ENCODE measurements at regions not wholly inside any gene's neighbourhood (a gene's known extent, or its start where the extent isn't known, plus 50 kb on each side); places are given as distances from the start of the nearest gene placed in this dataset.

GRCh38 chr16:17658881-17659280, 188.1 kb upstream of the XYLT1 start:
- Histone ChIP-seq H3K27me3 (no peaks in the 10 kb centered on the region), H3K36me3 (no peaks in the 10 kb centered on the region), H3K4me1 (peaks cover 0 to 8% (median 2%) of the 10 kb centered on the region in 4 donors), H3K9me3 (no peaks in the 10 kb centered on the region), H3K4me3 (no peak overlapping the region), H3K27ac (replicated peaks in 1 of 4) (no peak overlapping the region)
- 76% methylated on average over 3 of the region's 3 CpGs for WGBS
- no peak for TF ChIP-seq CTCF (IDR thresholded peaks at IDR 0.05)
- intact Hi-C loops (cut with DNase I) = no loop called here
- DNase-seq (ENCODE audit: extremely low spot score) = no peak

GRCh38 chr16:17657045-17657444, 186.3 kb upstream of the XYLT1 start:
- TF ChIP-seq POLR2A (IDR thresholded peaks at IDR 0.05; ENCODE audit: low read depth) = no peak
- no peak overlapping the region for H3K27ac ChIP-seq (replicated peaks in 1 of 4)
- no peak overlapping the region for H3K4me3 ChIP-seq
- no peaks in the 10 kb centered on the region for H3K36me3 ChIP-seq
- DNase-seq (ENCODE audit: extremely low spot score) = no peak
- WGBS = 76% methylated on average over 7 of the region's 7 CpGs
- intact Hi-C loops (cut with DNase I) = no loop called here
- no peaks in the 10 kb centered on the region for H3K9me3 ChIP-seq
- H3K4me1 ChIP-seq = peaks cover 0 to 5% (median 0%) of the 10 kb centered on the region in 4 donors
- H3K27me3 ChIP-seq = no peaks in the 10 kb centered on the region

- peak; percentile 34 for DNase-seq (ENCODE audit: extremely low spot score)
- H3K27me3 ChIP-seq = no peaks in the 10 kb centered on the region
- no peak overlapping the region for H3K27ac ChIP-seq (replicated peaks in 1 of 4)
- H3K4me1 ChIP-seq = peaks cover 0 to 5% (median 0%) of the 10 kb centered on the region in 4 donors
- H3K36me3 ChIP-seq = no peaks in the 10 kb centered on the region
- no peaks in the 10 kb centered on the region for H3K9me3 ChIP-seq
- no peak overlapping the region for H3K4me3 ChIP-seq
- intact Hi-C loops (cut with DNase I) = no loop called here
- TF ChIP-seq POLR2A (IDR thresholded peaks at IDR 0.05; ENCODE audit: low read depth) (no peak), EP300 (IDR thresholded peaks at IDR 0.05) (no peak), POLR2AphosphoS5 (IDR thresholded peaks at IDR 0.05) (no peak), CTCF (IDR thresholded peaks at IDR 0.05) (no peak)
- 52% methylated on average over 4 of the region's 4 CpGs for WGBS
Observed at GRCh38 chr16:17654571-17654970, 183.8 kb upstream of the XYLT1 start.

- Histone ChIP-seq H3K36me3 (no peaks in the 10 kb centered on the region), H3K27me3 (no peaks in the 10 kb centered on the region), H3K4me1 (peaks cover 0 to 5% (median 0%) of the 10 kb centered on the region in 4 donors), H3K9me3 (no peaks in the 10 kb centered on the region), H3K27ac (replicated peaks in 1 of 4) (no peak overlapping the region), H3K4me3 (no peak overlapping the region)
- intact Hi-C loops (cut with DNase I) = no loop called here
- TF ChIP-seq EP300 (IDR thresholded peaks at IDR 0.05) (no peak), CTCF (IDR thresholded peaks at IDR 0.05) (no peak), POLR2AphosphoS5 (IDR thresholded peaks at IDR 0.05) (no peak), POLR2A (IDR thresholded peaks at IDR 0.05; ENCODE audit: low read depth) (no peak)
- 52% methylated on average over 4 of the region's 4 CpGs for WGBS
- no peak for DNase-seq (ENCODE audit: extremely low spot score)
Observed at GRCh38 chr16:17654142-17654541, 183.4 kb upstream of the XYLT1 start.

- no peaks in the 10 kb centered on the region for H3K36me3 ChIP-seq
- no peak overlapping the region for H3K27ac ChIP-seq (replicated peaks in 1 of 4)
- no peak overlapping the region for H3K4me3 ChIP-seq
- 68% methylated on average over 8 of the region's 8 CpGs for WGBS
- no peaks in the 10 kb centered on the region for H3K27me3 ChIP-seq
- no peak for TF ChIP-seq CTCF (IDR thresholded peaks at IDR 0.05)
- TF ChIP-seq POLR2AphosphoS5 (IDR thresholded peaks at IDR 0.05) = no peak
- no peak for TF ChIP-seq POLR2A (IDR thresholded peaks at IDR 0.05; ENCODE audit: low read depth)
- H3K4me1 ChIP-seq = no peaks in the 10 kb centered on the region
- intact Hi-C loops (cut with DNase I) = loop anchor here (10.0 kb wide), 1 partner anchor 57 kb away; no protein-coding TSS in a partner anchor
- H3K9me3 ChIP-seq = peaks cover 0 to 11% (median 7%) of the 10 kb centered on the region in 4 donors
- DNase-seq (ENCODE audit: extremely low spot score) = no peak
Observed at GRCh38 chr16:17647879-17648872, 177.4 kb upstream of the XYLT1 start.
